DMS53 (cell line): ENCODE measurements at regions not wholly inside any gene's neighbourhood (a gene's known extent, or its start where the extent isn't known, plus 50 kb on each side); places are given as distances from the start of the nearest gene placed in this dataset.
"Not testable (repeated sequence)": the region's sequence is repeated elsewhere in the genome, so short reads cannot be mapped to it uniquely, and the experiment has no call there.

Source experiments
- DNase-seq: peaks from one replicate; lab custom pipeline; 2025; lab: John Stamatoyannopoulos, UW

GRCh38 chr15:25624504-25625177 lies 185.8 kb upstream of the UBE3A start:
- DNase-seq = no peak

GRCh38 chr15:25623708-25624107 lies 184.9 kb upstream of the UBE3A start:
- no peak for DNase-seq

- no peak for DNase-seq
Observed at GRCh38 chr15:25620466-25620865, 181.6 kb upstream of the UBE3A start.

- DNase-seq = no peak
Observed at GRCh38 chr15:25619761-25620160, 180.9 kb upstream of the UBE3A start.

GRCh38 chr15:25619076-25619475 lies 180.3 kb upstream of the UBE3A start:
- no peak for DNase-seq

DNA sequence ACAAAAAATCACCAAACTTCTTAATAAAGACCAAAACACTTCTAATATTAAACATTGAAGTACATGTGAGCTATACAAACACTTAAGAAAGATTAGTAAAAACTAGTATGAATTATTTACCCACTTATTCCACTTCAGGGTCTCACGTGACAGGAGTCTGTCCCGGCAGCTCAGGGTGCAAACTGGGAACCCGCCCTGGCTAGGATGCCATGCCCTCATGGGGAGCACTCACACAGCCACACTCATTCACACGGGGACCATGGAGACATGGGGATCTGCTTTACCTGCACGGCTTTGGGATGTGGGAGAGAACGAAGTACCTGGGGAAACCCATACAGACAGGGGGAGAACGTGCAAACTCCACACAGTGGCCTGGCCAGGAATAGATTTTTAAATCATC lies 179.3 kb upstream of the UBE3A start:
- no peak for DNase-seq

DNA sequence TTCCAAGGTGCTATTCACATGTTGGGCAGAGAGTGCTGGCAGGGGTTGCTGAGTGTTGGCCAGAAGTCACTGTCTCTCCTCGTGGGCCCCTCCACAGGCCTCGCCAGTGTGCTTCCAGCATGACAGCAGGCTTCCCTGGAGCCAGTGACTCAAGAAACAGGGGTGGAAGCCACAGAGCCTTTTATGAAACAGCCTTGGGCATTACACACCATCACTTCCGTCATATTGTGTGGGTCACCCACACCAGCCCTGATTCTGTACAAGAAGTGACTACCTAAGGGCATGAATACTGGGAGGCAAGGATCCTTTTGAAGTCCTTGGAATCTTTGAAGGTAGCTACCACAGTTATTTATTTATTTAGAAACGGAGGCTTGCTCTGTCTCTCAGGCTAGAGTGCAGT lies 177.6 kb upstream of the UBE3A start:
- no peak for DNase-seq

GRCh38 chr15:25613134-25613533 lies 174.3 kb upstream of the UBE3A start:
- no peak for DNase-seq

GRCh38 chr15:25611603-25612002 lies 172.8 kb upstream of the UBE3A start:
- DNase-seq = no peak

GRCh38 chr15:25609371-25609770 lies 170.5 kb upstream of the UBE3A start:
- DNase-seq = no peak

DNA sequence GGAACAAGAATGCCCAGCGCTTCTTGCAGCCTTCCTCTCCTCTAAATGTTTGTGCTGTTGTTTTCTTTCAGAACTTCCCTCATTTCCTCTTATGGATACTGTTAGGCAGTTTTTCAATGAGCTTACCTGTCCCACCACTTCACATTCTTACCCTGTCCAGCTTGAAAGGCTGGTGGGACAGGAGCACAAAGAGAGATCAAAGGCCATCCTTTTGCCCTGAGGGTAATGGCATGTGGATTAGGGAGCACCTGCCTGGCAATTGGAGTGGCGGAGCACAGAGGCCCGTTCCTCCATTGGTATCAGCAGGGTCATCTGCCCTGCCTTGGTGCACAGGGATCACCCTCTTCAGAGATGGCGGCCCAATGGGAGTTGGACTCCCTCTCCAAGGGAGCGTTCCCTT lies 170.1 kb upstream of the UBE3A start:
- DNase-seq = no peak

GRCh38 chr15:25605151-25605550 lies 166.3 kb upstream of the UBE3A start:
- no peak for DNase-seq

- no peak for DNase-seq
Observed at GRCh38 chr15:25600751-25601150, 161.9 kb upstream of the UBE3A start.

GRCh38 chr15:25597571-25597970 lies 158.7 kb upstream of the UBE3A start:
- DNase-seq = no peak

GRCh38 chr15:25596644-25597562 lies 158.1 kb upstream of the UBE3A start:
- DNase-seq = no peak

DNA sequence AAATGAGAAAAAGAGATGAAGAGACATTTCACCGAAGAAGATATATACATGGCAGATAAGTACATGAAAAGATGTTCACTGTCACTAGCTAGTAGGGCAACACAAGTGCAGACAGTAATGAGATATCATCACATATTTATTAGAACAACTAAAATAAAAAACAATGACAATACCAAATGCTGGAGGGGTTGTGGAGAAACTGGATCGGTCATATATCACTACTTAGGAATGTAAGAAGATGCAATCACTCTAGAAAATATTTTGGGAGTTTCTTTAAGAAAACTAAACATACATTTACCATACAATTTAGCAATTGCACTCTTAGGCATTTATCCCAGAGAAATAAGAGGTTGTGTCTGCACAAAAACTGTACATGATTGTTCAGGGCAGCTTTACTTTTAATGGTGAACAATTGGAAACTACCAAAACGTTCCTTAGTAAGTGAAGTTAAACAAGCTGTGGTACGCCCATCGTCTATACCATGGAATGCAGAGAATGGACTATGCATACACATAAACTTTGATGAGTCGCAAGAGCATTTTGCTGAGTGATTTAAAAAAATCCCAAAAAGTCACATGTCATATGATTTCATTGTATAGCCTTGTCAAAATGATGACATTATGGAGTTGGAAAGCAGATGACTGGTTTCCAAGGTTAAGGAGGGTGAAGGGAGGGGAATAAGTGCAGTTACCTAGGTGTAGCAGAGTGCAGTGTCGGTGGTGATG lies 149.0 kb upstream of the UBE3A start:
- DNase-seq = no peak

DNA sequence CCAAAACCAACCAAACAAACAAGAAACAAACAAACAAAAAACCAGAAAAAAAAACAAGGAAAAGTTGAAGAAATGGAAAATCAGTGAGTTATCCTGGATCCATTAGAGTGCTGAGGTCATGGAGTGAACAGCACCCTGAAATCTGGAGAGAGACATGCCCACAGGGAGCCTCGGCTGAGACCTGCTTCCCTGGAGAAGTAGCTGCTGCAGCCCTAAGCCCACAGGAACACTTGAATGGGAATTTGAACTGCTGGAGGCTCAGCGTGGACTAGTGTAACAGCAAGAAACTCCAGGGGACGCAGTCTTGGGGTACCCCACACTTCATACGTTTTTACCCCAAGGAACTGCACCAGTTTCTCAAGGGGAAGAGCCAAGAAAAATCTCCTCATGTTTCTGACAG lies 144.1 kb upstream of the UBE3A start:
- no peak for DNase-seq

DNA sequence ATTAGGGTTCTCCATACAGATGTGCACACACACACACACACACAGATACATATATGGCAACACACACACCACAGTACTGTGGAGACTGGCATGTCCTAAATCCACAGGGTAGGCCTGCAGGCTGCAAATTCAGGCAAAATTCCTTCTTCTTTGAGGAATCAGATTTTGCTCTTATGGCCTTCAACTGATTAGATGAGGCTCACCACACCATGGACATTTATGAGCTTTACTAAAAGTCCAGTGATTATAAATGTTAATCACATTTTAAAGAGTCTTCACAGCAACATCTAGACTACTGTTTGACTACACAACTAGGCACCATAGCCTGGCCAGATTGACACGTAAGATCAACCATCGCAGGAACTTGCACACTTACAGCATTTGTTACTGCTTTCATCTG lies 140.3 kb upstream of the UBE3A start:
- no peak for DNase-seq

GRCh38 chr15:25572191-25572590 lies 133.4 kb upstream of the UBE3A start:
- DNase-seq = no peak

- DNase-seq = no peak
Observed at GRCh38 chr15:25568751-25569150, 129.9 kb upstream of the UBE3A start.

DNA sequence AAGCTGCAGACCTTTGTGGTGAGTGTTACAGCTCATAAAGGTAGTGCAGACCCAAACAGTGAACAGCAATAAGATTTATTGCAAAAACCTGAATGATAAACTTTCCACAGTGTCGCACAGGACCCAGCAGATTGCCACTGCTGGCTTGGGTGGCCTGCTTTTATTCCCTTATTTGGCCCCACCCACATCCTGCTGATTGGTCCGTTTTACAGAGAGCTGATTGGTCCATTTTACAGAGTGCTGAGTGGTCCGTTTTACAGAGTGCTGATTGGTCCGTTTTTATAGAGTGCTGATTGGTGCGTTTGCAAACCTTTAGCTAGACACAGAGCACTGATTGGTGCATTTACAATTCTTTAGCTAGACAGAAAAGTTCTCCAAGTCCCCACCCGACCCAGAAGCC lies 127.7 kb upstream of the UBE3A start:
- not testable (repeated sequence) for DNase-seq

DNA sequence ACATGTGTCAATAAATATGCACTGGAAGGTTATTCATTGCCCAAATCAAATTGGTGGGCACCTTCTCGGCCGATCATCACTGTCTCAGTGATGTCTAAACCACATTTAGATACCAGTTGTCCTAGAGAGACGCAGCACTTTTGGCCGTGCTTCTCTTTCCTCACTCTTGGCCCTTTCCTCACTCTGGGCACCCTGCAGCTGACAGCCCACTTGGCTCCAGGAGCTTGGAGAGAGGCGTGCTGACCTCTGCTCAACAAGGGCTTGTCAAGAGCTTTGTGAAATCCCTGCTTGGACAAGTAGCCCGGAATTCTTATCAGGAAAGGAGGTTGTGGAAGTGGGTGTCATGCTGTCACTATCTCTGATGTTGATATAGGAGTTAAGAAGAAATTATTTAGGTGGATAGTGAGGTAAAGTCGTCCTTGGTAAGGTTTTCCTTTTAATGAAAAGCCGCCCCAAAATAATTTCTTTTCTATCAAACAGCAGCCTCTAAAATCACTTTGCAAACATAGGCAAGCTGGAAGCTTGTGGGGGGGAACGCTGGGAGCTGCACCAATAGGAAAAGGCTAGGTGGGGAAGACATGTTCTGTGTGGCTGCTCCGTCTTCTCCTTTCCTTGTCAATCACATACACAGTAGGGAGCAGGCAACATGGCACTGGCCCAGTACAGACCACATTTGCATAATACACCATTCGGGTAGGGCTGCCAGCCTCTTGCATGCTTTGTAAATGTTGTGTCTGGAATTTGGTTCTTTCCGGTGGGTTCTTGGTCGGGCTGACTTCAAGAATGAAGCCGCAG lies 126.8 kb upstream of the UBE3A start:
- no peak for DNase-seq
